ENCODE measurements at regions not wholly inside any gene's neighbourhood (a gene's known extent, or its start where the extent isn't known, plus 50 kb on each side); places are given as distances from the start of the nearest gene placed in this dataset.

DNA sequence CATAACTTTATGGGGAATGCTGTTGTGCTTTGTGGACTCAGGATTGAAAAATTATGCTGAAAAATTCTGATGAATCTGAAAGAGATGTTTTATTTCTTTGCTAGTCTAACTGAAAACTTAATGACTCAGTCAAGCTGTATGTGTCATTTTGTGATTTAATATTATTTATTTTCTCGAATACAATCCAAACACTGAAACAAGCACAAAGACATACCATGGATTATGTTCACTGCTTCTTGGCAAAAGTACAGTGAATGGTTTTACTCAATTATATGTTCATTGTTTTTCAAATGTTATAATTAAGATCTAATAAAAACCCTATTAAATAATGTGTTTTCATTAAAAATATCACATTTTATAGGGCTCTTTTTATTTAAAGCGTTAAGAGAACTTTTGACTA is 330.6 kb upstream of the EPHA7 start:
- Histone ChIP-seq H3K4me3 (no peak overlapping the region), H3K4me1 (no peaks in the 10 kb centered on the region), H3K9me3 (no peaks in the 10 kb centered on the region), H3K27ac (no peak overlapping the region), H3K36me3 (ENCODE audit: low read depth, missing control alignments) (no peaks in the 10 kb centered on the region), H3K27me3 (no peaks in the 10 kb centered on the region)
- 82 to 85% methylated on average over 2 of the region's 2 CpGs for WGBS, 2 donors
- no peak for DNase-seq
- intact Hi-C loops (cut with DNase I; ENCODE audit: low total_unique reads): no loop called here
- TF ChIP-seq CTCF (IDR thresholded peaks at IDR 0.05): no peak
- no peak for TF ChIP-seq POLR2A (IDR thresholded peaks at IDR 0.05)

DNA sequence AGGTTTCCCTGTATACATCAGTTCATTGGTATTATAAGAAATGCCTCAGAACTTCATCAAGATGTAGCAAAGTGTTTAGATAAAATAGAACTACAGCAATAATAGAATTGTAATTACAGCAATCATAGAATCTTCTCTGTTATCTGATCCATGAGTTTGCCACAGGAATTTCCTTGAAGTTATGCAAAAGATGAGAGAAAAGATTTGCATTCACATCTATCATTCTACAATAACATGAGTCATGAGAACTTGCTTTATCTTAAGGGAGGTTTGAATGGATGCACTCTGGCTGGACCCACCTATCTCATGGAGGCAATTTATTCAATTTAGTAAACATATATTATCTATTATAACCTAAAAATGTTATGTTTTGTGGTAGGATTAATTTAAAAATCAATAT is 329.8 kb upstream of the EPHA7 start:
- no peaks in the 10 kb centered on the region for H3K36me3 ChIP-seq (ENCODE audit: low read depth, missing control alignments)
- TF ChIP-seq POLR2A (IDR thresholded peaks at IDR 0.05) (no peak), CTCF (IDR thresholded peaks at IDR 0.05) (no peak)
- H3K4me1 ChIP-seq: no peaks in the 10 kb centered on the region
- no peaks in the 10 kb centered on the region for H3K27me3 ChIP-seq
- intact Hi-C loops (cut with DNase I; ENCODE audit: low total_unique reads): no loop called here
- no peak for DNase-seq
- no peak overlapping the region for H3K27ac ChIP-seq
- no peak overlapping the region for H3K4me3 ChIP-seq
- H3K9me3 ChIP-seq: no peaks in the 10 kb centered on the region

GRCh38 chr6:93746892-93747291 is 327.5 kb upstream of the EPHA7 start:
- no peak for TF ChIP-seq POLR2A (IDR thresholded peaks at IDR 0.05)
- TF ChIP-seq CTCF (IDR thresholded peaks at IDR 0.05): no peak
- WGBS, 2 donors: 89 to 92% methylated on average over 3 of the region's 3 CpGs
- no peaks in the 10 kb centered on the region for H3K4me1 ChIP-seq

DNA sequence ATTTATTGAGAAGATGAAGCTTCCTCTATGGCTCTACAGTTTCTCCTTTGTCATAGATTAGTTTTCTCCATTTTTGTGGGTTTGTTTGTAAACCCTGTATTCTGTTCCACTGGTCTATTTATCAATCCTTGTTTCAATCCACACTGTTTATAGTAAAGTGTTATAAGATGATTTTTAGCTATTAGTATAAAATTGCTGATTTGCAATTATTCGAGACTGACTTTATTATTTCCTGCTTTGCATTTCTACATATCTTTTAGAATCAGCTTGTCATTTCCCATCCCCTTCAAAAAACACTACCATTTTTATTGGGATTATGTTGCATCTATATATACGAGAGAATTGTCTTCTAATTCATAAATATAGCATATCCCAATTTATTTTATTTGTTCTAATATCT is 325.9 kb upstream of the EPHA7 start:
- Histone ChIP-seq H3K4me3 (no peak overlapping the region), H3K27ac (no peak overlapping the region), H3K36me3 (ENCODE audit: low read depth, missing control alignments) (no peaks in the 10 kb centered on the region), H3K4me1 (no peaks in the 10 kb centered on the region), H3K9me3 (no peaks in the 10 kb centered on the region), H3K27me3 (no peaks in the 10 kb centered on the region)
- 77 to 92% methylated on average over 2 of the region's 2 CpGs for WGBS, 2 donors
- intact Hi-C loops (cut with DNase I; ENCODE audit: low total_unique reads): no loop called here
- DNase-seq: no peak
- TF ChIP-seq POLR2A (IDR thresholded peaks at IDR 0.05): no peak
- no peak for TF ChIP-seq CTCF (IDR thresholded peaks at IDR 0.05)

More at GRCh38 chr6:93746892-93747291, 327.5 kb upstream of the EPHA7 start:
- intact Hi-C loops (cut with DNase I; ENCODE audit: low total_unique reads): no loop called here
- no peak for DNase-seq
- H3K27me3 ChIP-seq: no peaks in the 10 kb centered on the region
- no peaks in the 10 kb centered on the region for H3K36me3 ChIP-seq (ENCODE audit: low read depth, missing control alignments)
- no peak overlapping the region for H3K4me3 ChIP-seq
- H3K9me3 ChIP-seq: no peaks in the 10 kb centered on the region
- H3K27ac ChIP-seq: no peak overlapping the region

DNA sequence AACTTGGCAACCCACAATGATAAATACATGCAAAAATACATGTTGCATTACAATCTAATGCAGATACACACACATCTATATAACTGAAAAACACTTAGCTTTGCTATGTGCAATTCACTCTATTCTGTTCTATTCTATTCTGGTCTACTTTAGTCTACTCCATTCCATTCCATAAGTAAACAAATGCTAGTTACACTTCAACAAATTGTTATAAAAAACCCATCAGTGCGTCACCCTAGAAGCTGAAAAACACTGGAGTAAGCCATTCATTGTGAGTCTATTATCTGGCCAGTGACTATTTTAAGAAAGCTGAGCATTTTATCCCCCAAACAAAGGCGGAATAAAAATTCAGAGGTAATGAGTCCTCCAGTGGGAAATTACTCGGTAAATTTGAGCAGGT is 315.7 kb upstream of the EPHA7 start:
- H3K4me1 ChIP-seq: no peaks in the 10 kb centered on the region
- no peaks in the 10 kb centered on the region for H3K36me3 ChIP-seq (ENCODE audit: low read depth, missing control alignments)
- no peak for TF ChIP-seq POLR2A (IDR thresholded peaks at IDR 0.05)
- no peak for TF ChIP-seq CTCF (IDR thresholded peaks at IDR 0.05)
- intact Hi-C loops (cut with DNase I; ENCODE audit: low total_unique reads): no loop called here
- H3K27me3 ChIP-seq: no peaks in the 10 kb centered on the region
- no peak overlapping the region for H3K27ac ChIP-seq
- H3K4me3 ChIP-seq: no peak overlapping the region
- H3K9me3 ChIP-seq: no peaks in the 10 kb centered on the region
- 63 to 77% methylated on average over 3 of the region's 3 CpGs for WGBS, 2 donors
- DNase-seq: no peak
